DMS153 treated with DMSO at 0.1 percent for 48 hours (cell line): ENCODE measurements at regions not wholly inside any gene's neighbourhood (a gene's known extent, or its start where the extent isn't known, plus 50 kb on each side); places are given as distances from the start of the nearest gene placed in this dataset.

ENCODE experiments used
- DNase-seq: peaks from one replicate; lab custom pipeline; 2025; ENCODE audit not compliant: unreplicated experiment; lab: John Stamatoyannopoulos, UW

DNA sequence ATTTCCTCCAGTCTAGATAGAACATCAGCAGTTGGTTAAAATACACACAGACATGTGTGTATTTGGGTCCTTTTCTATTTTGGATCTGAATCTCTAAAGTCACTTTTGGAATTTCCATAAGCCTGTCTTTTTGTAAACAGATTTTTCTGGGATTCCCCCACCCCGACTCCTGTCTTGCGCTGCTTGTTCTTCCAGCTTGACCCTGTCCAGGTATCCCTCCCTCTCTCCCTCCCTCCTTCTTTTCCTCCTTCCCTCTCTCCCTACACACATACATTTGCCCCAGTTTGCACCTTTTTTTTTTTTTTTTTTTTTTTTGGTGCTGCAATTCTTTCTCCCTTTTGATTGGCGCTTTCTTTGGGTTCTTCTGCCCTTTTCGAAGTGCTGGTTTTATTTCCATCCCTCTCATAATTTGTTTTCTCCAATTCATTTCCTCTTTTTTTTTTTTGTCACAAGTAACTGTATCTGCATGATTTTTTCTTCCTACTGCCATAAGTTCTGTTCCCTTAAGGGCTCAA is 114.8 kb upstream of the SERTAD2 start:
- peak; percentile 54 for DNase-seq

GRCh38 chr2:64769392-64770044 is 115.8 kb upstream of the SERTAD2 start:
- no peak for DNase-seq

DNA sequence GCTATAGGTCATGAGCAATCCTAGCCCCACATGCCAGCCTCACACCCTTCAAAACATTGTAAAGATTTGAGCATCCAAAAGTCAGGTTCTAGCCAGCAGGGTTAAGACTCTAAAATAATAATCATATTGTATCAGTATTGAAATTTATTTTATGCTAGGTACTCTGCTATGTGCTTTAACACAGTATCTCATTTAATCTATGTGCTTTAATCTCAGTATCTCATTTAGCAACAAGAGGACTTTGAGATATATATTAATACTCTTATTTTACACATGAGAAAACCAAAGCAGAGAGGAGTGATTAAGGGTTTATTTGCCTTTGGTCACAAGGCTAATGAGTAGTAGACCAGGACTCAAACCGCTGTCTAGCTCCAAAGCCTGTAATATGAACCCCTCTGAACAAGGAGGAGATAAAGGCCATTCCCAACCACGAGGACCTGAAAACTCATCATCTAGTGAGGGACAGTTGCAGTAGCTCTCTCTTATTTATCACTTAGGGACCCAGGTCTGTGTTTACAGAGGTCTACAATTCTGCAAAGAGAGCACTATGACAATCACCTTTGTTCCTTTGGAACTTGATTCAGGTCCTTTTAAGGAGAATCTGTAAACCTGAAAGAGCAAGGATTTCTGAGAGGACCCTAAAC is 116.5 kb upstream of the SERTAD2 start:
- DNase-seq, result no peak

- DNase-seq, result no peak
Measured at GRCh38 chr2:64770781-64771334, 117.1 kb upstream of the SERTAD2 start.

DNA sequence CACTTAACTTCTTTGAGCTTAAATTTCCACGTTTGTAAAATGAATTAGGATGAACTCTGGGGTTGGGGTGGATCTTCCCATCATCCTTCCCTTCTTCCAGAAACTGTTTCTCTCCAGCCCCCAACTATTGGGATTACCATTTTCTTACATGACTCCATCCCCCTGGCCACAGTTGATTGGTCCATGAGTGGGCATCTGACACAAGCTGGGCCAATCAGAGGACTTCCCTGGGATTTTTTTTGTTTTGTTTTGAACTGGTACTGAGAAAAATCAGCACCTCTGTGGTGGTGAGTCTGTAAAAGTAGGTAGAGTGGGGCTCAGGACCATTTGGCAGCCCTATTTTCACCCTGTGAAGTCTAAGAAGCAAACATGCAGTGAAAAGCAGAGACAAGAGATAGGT is 118.0 kb upstream of the SERTAD2 start:
- DNase-seq, result no peak

DNA sequence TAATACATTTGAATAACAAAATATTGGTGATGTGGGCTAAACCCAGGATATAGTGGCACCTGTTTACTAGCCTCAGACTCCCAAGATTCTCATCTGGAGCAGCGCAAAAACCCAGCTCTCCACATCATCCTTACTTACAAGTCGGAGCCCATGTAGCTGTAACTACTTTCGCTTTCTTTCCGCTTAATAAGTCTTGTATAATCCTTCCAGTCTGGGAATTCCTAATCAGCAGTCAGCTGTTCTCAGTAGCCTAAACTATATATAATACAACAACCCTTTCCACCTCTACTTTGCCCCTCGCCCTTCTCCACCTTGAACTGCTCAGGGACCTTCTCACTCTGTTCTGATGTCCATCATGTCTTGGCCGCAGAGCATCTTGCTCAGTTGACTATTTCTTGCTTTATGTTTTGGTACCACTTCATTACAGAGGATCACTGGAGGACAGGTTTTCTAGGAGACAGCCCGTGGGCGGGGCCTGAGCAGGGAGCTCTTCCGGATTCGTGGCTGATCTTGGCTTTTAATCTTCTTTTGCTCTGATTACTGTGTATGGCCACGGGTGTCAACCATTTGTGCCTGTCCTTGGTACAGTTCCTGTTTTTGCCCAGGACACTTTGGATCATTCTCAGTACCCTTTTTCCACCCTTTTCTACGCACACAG is 119.9 kb upstream of the SERTAD2 start:
- no peak for DNase-seq

- DNase-seq, result no peak
Measured at GRCh38 chr2:64777841-64778240, 124.1 kb upstream of the SERTAD2 start.

- DNase-seq, result no peak
Measured at GRCh38 chr2:64779117-64779690, 125.5 kb upstream of the SERTAD2 start.

DNA sequence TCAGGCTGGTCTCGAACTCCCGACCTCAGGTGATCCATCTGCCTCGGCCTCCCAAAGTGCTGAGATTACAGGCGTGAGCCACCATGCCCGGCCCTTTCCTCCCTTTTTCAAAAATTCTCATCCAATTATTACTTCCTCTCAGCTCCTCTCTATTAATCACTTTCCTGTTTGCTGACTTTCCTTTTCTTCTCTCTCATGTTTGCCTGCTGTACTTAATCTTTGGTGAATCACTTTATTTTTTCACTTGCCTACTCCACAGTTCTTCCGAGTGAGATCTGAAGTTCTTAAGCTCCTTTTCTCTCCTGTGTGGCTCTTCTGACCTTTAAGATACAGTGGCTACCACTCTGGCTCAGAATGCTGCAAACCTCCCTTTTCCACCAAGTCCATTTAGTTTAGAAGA is 126.3 kb upstream of the SERTAD2 start:
- DNase-seq, result no peak

- DNase-seq, result no peak
Measured at GRCh38 chr2:64781711-64782390, 128.1 kb upstream of the SERTAD2 start.

GRCh38 chr2:64784168-64785061 is 130.7 kb upstream of the SERTAD2 start:
- DNase-seq, result no peak

DNA sequence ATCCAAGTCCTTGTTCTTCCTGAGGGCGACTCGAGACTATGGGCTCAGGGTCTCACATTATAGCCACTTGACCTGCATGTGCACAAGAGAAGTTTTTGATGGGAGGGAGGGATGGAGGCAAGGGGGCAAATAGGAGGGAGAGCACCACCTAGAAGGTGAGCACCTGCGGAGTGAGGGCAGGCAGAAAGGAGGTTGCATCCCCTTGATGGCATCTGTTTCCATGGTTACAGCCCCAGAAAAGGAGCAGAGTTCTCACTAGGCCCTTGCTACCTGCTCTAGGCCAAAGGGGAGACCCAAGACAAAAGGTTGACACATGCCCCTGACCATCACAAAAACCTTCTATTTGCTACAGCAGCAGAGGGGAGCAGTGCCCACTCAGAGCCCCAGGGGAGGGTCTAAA is 131.5 kb upstream of the SERTAD2 start:
- no peak for DNase-seq

DNA sequence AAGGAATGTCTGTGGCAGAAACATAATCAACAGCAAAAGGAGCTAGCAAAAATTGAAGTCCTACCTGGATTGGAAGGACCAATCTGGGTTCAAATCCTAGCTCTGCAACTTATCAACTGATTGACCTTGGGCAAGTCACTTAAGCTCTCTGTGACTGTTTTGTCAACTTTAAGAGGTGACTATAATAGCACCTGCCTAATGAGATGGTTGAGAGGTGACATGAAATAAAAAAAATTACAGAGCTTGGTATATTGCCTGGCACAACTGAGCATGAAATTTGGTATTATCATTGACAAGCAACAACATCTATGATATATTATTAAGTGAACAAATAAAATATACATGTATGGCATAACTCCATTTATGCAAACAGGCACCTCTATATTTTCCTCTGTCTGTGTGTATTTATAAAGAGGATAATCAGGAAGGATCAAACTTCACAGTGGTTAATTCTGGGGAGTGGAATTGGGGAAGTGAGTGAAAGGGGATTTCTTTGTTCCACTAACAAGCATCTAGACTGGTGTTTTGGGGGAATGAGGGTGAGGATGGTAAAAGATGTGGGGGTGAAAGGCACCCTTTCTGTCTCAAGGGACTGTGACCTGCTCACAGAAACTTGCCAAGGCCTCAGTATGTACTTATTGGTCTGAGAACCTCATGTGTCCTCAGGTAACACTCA is 132.8 kb upstream of the SERTAD2 start:
- DNase-seq, result no peak

DNA sequence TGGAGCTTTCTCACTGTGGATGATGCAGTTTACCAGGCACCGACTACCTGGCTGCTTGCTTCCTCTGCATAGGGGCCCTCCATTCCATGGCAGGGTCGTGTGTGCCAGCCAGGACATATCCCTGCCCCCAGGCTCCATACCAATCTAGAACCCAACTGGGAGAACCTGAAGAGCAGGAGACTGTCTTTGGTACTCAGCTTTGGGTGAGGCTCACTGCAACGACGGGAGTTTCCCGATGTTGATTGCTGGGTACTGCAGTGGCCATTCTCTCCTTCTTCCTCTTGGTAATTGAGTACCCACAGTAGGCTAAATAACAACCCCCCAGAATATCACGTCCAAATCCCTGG is 133.3 kb upstream of the SERTAD2 start:
- no peak for DNase-seq

GRCh38 chr2:64787698-64788097 is 134.0 kb upstream of the SERTAD2 start:
- DNase-seq, result no peak

GRCh38 chr2:64789466-64790320 is 136.0 kb upstream of the SERTAD2 start:
- no peak for DNase-seq

GRCh38 chr2:64792300-64792699 is 138.6 kb upstream of the SERTAD2 start:
- no peak for DNase-seq

GRCh38 chr2:64792995-64793639 is 139.4 kb upstream of the SERTAD2 start:
- no peak for DNase-seq
